DOHH2 (cell line): ENCODE measurements at regions not wholly inside any gene's neighbourhood (a gene's known extent, or its start where the extent isn't known, plus 50 kb on each side); places are given as distances from the start of the nearest gene placed in this dataset.

Source experiments
- H3F3A ChIP-seq: fragments of 200-600 bp; sonication (generic), shearing (Covaris generic); 2 replicates; pipeline ENCODE4 v1.6.0; 2016; ENCODE audit warnings: antibody characterized with exemption, mild to moderate bottlenecking; ENCODE audit not compliant: control insufficient read depth, insufficient read depth
- H3K27ac ChIP-seq: fragments of 200-600 bp; sonication (generic); 2 replicates; pipeline ENCODE4 v1.5.1; 2014; ENCODE audit warnings: low read depth, mild to moderate bottlenecking, low read length, moderate library complexity
- H3K27me3 ChIP-seq: fragments of 200-600 bp; sonication (generic); 2 replicates; pipeline ENCODE4 v1.6.1; 2014; ENCODE audit warnings: mild to moderate bottlenecking, low read length, mixed read lengths; ENCODE audit not compliant: control insufficient read depth
- H3K36me3 ChIP-seq: fragments of 200-600 bp; sonication (generic); 2 replicates; pipeline ENCODE4 v1.6.1; 2014; ENCODE audit warnings: mild to moderate bottlenecking, low read length, moderate library complexity, mixed read lengths; ENCODE audit not compliant: control insufficient read depth
- H3K4me1 ChIP-seq: fragments of 200-600 bp; sonication (generic); 2 replicates; pipeline ENCODE4 v1.6.1; 2014; ENCODE audit warnings: mild to moderate bottlenecking, low read length, mixed read lengths; ENCODE audit not compliant: control insufficient read depth
- H3K4me2 ChIP-seq: fragments of 200-600 bp; sonication (generic); 2 replicates; pipeline ENCODE4 v1.6.0; 2014; ENCODE audit warnings: mild to moderate bottlenecking, low read length, moderate library complexity
- H3K4me3 ChIP-seq: fragments of 200-600 bp; sonication (generic); 2 replicates; pipeline ENCODE4 v1.5.1; 2014; ENCODE audit warnings: mild to moderate bottlenecking, low read length, mixed read lengths
- H3K79me2 ChIP-seq: fragments of 200-600 bp; sonication (generic); 2 replicates; pipeline ENCODE4 v1.6.1; 2014; ENCODE audit warnings: mild to moderate bottlenecking, low read length, mixed read lengths; ENCODE audit not compliant: control insufficient read depth
- H3K9me2 ChIP-seq: fragments of 200-600 bp; sonication (generic); replicated peaks from 2 replicates; pipeline ENCODE4 v1.6.1; 2014; ENCODE audit warnings: mild to moderate bottlenecking, low read length, mixed read lengths; ENCODE audit not compliant: control insufficient read depth
- H3K9me3 ChIP-seq: fragments of 200-600 bp; sonication (generic); 2 replicates; pipeline ENCODE4 v1.6.1; 2014; ENCODE audit warnings: antibody characterized with exemption, low read length, mixed read lengths; ENCODE audit not compliant: control insufficient read depth, insufficient read depth
- H4K20me1 ChIP-seq: fragments of 200-600 bp; sonication (generic); 2 replicates; pipeline ENCODE4 v1.6.0; 2014; ENCODE audit warnings: low read depth, mild to moderate bottlenecking, antibody characterized with exemption, low read length, moderate library complexity; ENCODE audit not compliant: control insufficient read depth, insufficient read depth
- EZH2phosphoT487 ChIP-seq: fragments of 200-600 bp; sonication (generic); IDR thresholded peaks from 2 replicates; pipeline ENCODE4 v1.6.1; 2017; ENCODE audit warnings: borderline replicate concordance, mild to moderate bottlenecking, antibody characterized with exemption, low read length, moderate library complexity, mixed read lengths
- TF ChIP-seq, protein P1 (sequence below): fragments of 200-600 bp; sonication (generic); IDR thresholded peaks from one replicate; pipeline ENCODE4 v1.5.1; 2014; ENCODE audit warnings: antibody characterized with exemption, mild to moderate bottlenecking, low read depth, low read length; ENCODE audit not compliant: poor library complexity, severe bottlenecking

DNA sequence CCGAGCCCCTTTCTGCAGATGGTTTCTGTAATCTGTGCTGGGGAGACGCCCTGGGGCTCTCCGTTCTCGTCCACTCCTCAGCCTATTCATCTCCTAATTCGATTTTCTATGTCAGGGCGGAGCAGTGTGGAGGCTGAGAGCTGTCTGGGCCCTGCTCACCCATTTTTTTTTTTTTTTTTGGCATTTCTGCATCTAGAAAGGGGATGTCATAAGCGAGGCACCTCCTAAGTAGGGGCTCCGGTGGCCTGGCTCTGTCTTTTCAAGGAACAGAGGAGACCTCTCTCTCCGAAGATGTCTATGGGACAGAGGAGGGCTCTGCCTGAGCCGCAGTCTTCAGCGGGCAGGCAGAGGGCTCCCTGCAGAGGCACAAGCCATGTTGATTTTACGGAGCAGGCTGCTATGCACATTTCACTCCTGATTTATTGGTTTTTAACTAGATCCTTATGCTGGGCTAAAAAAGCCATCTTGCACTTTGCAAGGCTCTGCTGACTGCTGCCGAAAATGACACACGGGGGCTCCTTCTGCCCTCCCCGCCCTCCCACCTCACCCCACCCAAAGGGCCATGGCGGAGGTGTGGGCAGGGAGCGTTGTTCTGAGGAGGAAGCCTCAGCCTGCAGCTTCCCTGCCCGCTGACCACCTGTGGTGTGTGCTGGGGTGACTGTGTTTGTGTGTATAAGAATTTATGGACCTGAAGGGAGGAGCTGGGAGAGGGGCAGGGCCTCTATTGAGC lies 71.0 kb downstream of the FOXD2 start:
- no peaks in the 10 kb centered on the region for H4K20me1 ChIP-seq
- H3K9me2 ChIP-seq, result no peaks in the 10 kb centered on the region
- no peaks in the 10 kb centered on the region for H3K9me3 ChIP-seq
- H3F3A ChIP-seq, result no peaks in the 10 kb centered on the region
- H3K4me1 ChIP-seq, result no peaks in the 10 kb centered on the region
- H3K36me3 ChIP-seq, result no peaks in the 10 kb centered on the region
- no peak overlapping the region for H3K4me2 ChIP-seq
- H3K4me3 ChIP-seq, result no peak overlapping the region
- TF ChIP-seq EZH2phosphoT487, result no peak
- TF ChIP-seq, protein P1, sequence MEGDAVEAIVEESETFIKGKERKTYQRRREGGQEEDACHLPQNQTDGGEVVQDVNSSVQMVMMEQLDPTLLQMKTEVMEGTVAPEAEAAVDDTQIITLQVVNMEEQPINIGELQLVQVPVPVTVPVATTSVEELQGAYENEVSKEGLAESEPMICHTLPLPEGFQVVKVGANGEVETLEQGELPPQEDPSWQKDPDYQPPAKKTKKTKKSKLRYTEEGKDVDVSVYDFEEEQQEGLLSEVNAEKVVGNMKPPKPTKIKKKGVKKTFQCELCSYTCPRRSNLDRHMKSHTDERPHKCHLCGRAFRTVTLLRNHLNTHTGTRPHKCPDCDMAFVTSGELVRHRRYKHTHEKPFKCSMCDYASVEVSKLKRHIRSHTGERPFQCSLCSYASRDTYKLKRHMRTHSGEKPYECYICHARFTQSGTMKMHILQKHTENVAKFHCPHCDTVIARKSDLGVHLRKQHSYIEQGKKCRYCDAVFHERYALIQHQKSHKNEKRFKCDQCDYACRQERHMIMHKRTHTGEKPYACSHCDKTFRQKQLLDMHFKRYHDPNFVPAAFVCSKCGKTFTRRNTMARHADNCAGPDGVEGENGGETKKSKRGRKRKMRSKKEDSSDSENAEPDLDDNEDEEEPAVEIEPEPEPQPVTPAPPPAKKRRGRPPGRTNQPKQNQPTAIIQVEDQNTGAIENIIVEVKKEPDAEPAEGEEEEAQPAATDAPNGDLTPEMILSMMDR, result no peak
- no peaks in the 10 kb centered on the region for H3K79me2 ChIP-seq
- H3K27me3 ChIP-seq, result peaks cover 46% of the 10 kb centered on the region
- no peak overlapping the region for H3K27ac ChIP-seq

DNA sequence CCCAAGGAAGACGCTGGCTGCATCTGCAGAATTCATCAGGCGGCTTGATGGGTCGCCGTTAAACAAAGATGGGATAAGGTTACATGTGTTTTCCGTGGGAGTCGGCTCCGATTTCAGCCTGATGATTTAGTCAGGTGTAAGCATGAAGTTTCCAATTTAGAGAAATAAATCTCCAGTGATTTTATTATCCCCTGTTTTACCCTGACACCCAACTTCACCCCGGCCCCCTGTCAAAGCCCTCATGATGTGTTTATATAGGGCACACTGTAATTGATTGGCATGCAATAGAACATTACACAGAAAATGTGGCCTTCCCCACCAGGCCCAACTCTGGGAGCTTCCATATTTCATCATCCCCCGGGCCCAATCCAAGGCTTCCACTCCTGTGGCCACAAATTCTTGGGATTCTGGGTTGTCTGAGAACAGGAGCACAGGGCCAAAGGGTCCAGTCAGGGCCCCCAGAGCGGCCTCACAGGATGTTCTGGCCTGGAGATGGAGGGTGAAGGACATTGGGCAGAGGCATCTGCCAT lies 72.5 kb downstream of the FOXD2 start:
- TF ChIP-seq EZH2phosphoT487, result no peak
- TF ChIP-seq, protein P1, result no peak
- H3K9me3 ChIP-seq, result no peaks in the 10 kb centered on the region
- H3K4me2 ChIP-seq, result no peak overlapping the region
- H3K27ac ChIP-seq, result no peak overlapping the region
- no peaks in the 10 kb centered on the region for H3F3A ChIP-seq
- H4K20me1 ChIP-seq, result no peaks in the 10 kb centered on the region
- no peaks in the 10 kb centered on the region for H3K36me3 ChIP-seq
- H3K27me3 ChIP-seq, result peaks cover 48% of the 10 kb centered on the region
- no peaks in the 10 kb centered on the region for H3K79me2 ChIP-seq
- H3K4me3 ChIP-seq, result no peak overlapping the region
- H3K9me2 ChIP-seq, result no peaks in the 10 kb centered on the region
- no peaks in the 10 kb centered on the region for H3K4me1 ChIP-seq

DNA sequence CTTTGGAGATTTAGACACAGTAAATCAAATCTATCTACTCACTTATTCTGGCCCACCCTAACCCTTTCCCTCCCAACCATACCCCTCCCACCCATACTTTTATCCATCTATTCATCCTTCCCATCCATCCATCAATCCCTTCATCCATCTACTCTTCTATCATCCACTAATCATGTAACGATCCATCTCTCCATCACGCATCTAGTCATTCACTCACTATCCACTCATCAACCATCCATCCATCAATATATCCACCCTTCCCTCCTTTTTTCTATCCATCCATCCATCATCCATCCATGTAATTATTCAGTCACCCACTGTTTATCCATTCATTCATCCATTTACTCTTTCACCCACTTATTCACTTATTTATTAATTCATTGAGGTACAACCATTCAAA lies 74.0 kb downstream of the FOXD2 start:
- Histone ChIP-seq H3F3A (no peaks in the 10 kb centered on the region), H3K27me3 (peaks cover 42% of the 10 kb centered on the region), H3K4me2 (no peak overlapping the region), H4K20me1 (no peaks in the 10 kb centered on the region), H3K4me3 (no peak overlapping the region), H3K4me1 (no peaks in the 10 kb centered on the region), H3K36me3 (no peaks in the 10 kb centered on the region), H3K9me3 (no peaks in the 10 kb centered on the region), H3K27ac (no peak overlapping the region), H3K79me2 (no peaks in the 10 kb centered on the region), H3K9me2 (no peaks in the 10 kb centered on the region)
- TF ChIP-seq, protein P1, result no peak
- no peak for TF ChIP-seq EZH2phosphoT487
